Glomerular endothelial cell (primary cell): ENCODE measurements at regions not wholly inside any gene's neighbourhood (a gene's known extent, or its start where the extent isn't known, plus 50 kb on each side); places are given as distances from the start of the nearest gene placed in this dataset.

Source experiments
- DNase-seq: peaks from one replicate; pipeline ENCODE4 v3.0.0-alpha.2; 2011; ENCODE audit warnings: low read depth, low spot score; ENCODE audit errors: extremely low read depth

- DNase-seq = no peak
Observed at GRCh38 chr4:176898791-176899190, 106.1 kb upstream of the VEGFC start.

- DNase-seq = no peak
Observed at GRCh38 chr4:176902710-176903323, 110.1 kb upstream of the VEGFC start.

GRCh38 chr4:176906709-176907108 is 114.0 kb upstream of the VEGFC start:
- DNase-seq = no peak

GRCh38 chr4:176910646-176911045 is 117.9 kb upstream of the VEGFC start:
- no peak for DNase-seq

GRCh38 chr4:176919631-176920030 is 126.9 kb upstream of the VEGFC start:
- DNase-seq = no peak

GRCh38 chr4:176920694-176921093 is 128.0 kb upstream of the VEGFC start:
- DNase-seq = peak; percentile 75

GRCh38 chr4:176921256-176921655 is 128.5 kb upstream of the VEGFC start:
- no peak for DNase-seq

- DNase-seq = no peak
Observed at GRCh38 chr4:176924238-176924637, 131.5 kb upstream of the VEGFC start.

GRCh38 chr4:176925962-176926361 is 133.2 kb upstream of the VEGFC start:
- DNase-seq = no peak

GRCh38 chr4:176927117-176927516 is 134.4 kb upstream of the VEGFC start:
- DNase-seq = no peak

GRCh38 chr4:176927664-176928063 is 134.9 kb upstream of the VEGFC start:
- no peak for DNase-seq

- no peak for DNase-seq
Observed at GRCh38 chr4:176939445-176939844, 146.7 kb upstream of the VEGFC start.

- DNase-seq = no peak
Observed at GRCh38 chr4:176945334-176945733, 152.6 kb upstream of the VEGFC start.

GRCh38 chr4:176949029-176949428 is 156.3 kb upstream of the VEGFC start:
- no peak for DNase-seq

- DNase-seq = no peak
Observed at GRCh38 chr4:176953021-176953420, 160.3 kb upstream of the VEGFC start.

GRCh38 chr4:176957353-176958118 is 164.8 kb upstream of the VEGFC start:
- no peak for DNase-seq

GRCh38 chr4:176959980-176960379 is 167.3 kb upstream of the VEGFC start:
- no peak for DNase-seq

GRCh38 chr4:176963121-176963520 is 170.4 kb upstream of the VEGFC start:
- DNase-seq = no peak

GRCh38 chr4:176964116-176964691 is 171.5 kb upstream of the VEGFC start:
- no peak for DNase-seq

GRCh38 chr4:176967586-176967985 is 174.9 kb upstream of the VEGFC start:
- no peak for DNase-seq

GRCh38 chr4:176968094-176968493 is 175.4 kb upstream of the VEGFC start:
- DNase-seq = no peak

- no peak for DNase-seq
Observed at GRCh38 chr4:176969011-176969410, 176.3 kb upstream of the VEGFC start.
